ENCODE measurements at regions not wholly inside any gene's neighbourhood (a gene's known extent, or its start where the extent isn't known, plus 50 kb on each side); places are given as distances from the start of the nearest gene placed in this dataset.

DNA sequence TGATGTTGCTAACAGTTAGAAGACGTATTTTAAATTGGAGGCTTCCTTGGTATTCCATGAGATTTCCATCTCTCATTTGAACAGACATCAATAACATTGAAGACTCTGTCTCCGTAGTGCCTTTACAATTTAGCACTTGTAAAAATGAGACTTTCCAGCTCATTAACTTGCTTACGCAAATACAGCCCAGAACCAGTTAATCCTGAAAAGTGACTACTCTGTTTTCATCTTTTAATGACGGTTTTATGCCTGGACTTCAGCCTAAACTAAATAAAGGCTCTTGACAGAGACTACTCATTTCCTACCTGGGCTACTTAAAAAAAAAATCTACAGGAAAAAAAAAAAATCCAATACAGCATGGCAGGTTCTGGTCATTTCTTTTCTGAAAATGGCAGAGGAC lies 148.6 kb downstream of the LRATD1 start:
- TF ChIP-seq ZFX (IDR thresholded peaks at IDR 0.05), result no peak
- TF ChIP-seq, protein P1, sequence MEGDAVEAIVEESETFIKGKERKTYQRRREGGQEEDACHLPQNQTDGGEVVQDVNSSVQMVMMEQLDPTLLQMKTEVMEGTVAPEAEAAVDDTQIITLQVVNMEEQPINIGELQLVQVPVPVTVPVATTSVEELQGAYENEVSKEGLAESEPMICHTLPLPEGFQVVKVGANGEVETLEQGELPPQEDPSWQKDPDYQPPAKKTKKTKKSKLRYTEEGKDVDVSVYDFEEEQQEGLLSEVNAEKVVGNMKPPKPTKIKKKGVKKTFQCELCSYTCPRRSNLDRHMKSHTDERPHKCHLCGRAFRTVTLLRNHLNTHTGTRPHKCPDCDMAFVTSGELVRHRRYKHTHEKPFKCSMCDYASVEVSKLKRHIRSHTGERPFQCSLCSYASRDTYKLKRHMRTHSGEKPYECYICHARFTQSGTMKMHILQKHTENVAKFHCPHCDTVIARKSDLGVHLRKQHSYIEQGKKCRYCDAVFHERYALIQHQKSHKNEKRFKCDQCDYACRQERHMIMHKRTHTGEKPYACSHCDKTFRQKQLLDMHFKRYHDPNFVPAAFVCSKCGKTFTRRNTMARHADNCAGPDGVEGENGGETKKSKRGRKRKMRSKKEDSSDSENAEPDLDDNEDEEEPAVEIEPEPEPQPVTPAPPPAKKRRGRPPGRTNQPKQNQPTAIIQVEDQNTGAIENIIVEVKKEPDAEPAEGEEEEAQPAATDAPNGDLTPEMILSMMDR (conservative IDR thresholded peaks at IDR 0.05), result no peak

Measured in C4-2B (cell line).